H1 (cell line): ENCODE measurements at regions not wholly inside any gene's neighbourhood (a gene's known extent, or its start where the extent isn't known, plus 50 kb on each side); places are given as distances from the start of the nearest gene placed in this dataset.

Source experiments
- CTCF ChIA-PET: fragments of 300-600 bp; sonication (Branson Sonifier 250); formaldehyde crosslinking; loops from one replicate; lab custom pipeline; 2021; ENCODE audit not compliant: partially characterized antibody; lab: Charles Lee
- POLR2A ChIA-PET: fragments of 300-600 bp; sonication (Branson Sonifier 250); formaldehyde crosslinking; loops from one replicate; lab custom pipeline; 2021; ENCODE audit warnings: inconsistent platforms; ENCODE audit not compliant: partially characterized antibody; lab: Charles Lee
- DNase-seq, 2 experiments: peaks; one replicate each; pipeline versions ENCODE4 v3.0.0 to v3.0.0-alpha.2; 2010 to 2022; ENCODE audit warnings: low spot score in 2 of 2, low read depth in 1 of 2, mixed read lengths in 1 of 2
- FAIRE-seq: peaks from 2 replicates; lab custom pipeline; 2011; peaks lifted over from hg19 to GRCh38; lab: Jason Lieb, UNC
- H2AFZ ChIP-seq: 2 replicates; pipeline ENCODE4 v1.8.1; 2012; ENCODE audit warnings: low read length, inconsistent platforms
- H2AK5ac ChIP-seq: 2 replicates; pipeline ENCODE4 v1.6.1; 2013; ENCODE audit warnings: low read depth, low read length
- H2BK120ac ChIP-seq: replicated peaks from 2 replicates; pipeline ENCODE3; 2013; ENCODE audit warnings: low read depth, low read length, inconsistent platforms
- H2BK12ac ChIP-seq: 2 replicates; pipeline ENCODE4 v1.6.1; 2013; ENCODE audit warnings: low read depth, low read length
- H2BK15ac ChIP-seq: 2 replicates; pipeline ENCODE4 v1.6.1; 2013; ENCODE audit warnings: low read length
- H2BK20ac ChIP-seq: 2 replicates; pipeline ENCODE4 v1.6.1; 2013; ENCODE audit warnings: low read length
- H2BK5ac ChIP-seq: 2 replicates; pipeline ENCODE4 v1.6.1; 2013; ENCODE audit warnings: low read depth, low read length
- H3K14ac ChIP-seq: 2 replicates; pipeline ENCODE4 v1.6.1; 2013; ENCODE audit warnings: inconsistent platforms; ENCODE audit not compliant: insufficient read length
- H3K18ac ChIP-seq: 2 replicates; pipeline ENCODE4 v1.6.1; 2013; ENCODE audit warnings: low read length; ENCODE audit errors: extremely low read depth
- H3K23ac ChIP-seq: 2 replicates; pipeline ENCODE4 v1.6.1; 2013; ENCODE audit warnings: inconsistent platforms; ENCODE audit not compliant: insufficient read length
- H3K23me2 ChIP-seq: 2 replicates; pipeline ENCODE4 v1.6.1; 2013; ENCODE audit warnings: low read depth, low read length
- H3K27ac ChIP-seq: 2 replicates; pipeline ENCODE4 v1.6.1; 2011; ENCODE audit warnings: low read depth, low read length, inconsistent platforms
- H3K27me3 ChIP-seq, 4 experiments: replicated peaks in 1 of 4; 1 replicate in 1 of 4; 2 replicates in 3 of 4; pipeline versions ENCODE4 v1.6.1 to v1.8.1; 2011 to 2013; ENCODE audit warnings: low read length in 3 of 4, mild to moderate bottlenecking in 3 of 4, inconsistent platforms in 2 of 4, mixed read lengths in 2 of 4, moderate library complexity in 1 of 4; ENCODE audit not compliant: control insufficient read depth in 3 of 4, insufficient read depth in 3 of 4; ENCODE audit errors: extremely low read depth in 1 of 4
- H3K36me3 ChIP-seq, 4 experiments: 2 replicates each; pipeline versions ENCODE4 v1.6.1 to v1.8.1; 2011 to 2013; ENCODE audit warnings: mild to moderate bottlenecking in 4 of 4, low read length in 3 of 4, moderate library complexity in 2 of 4, control low read depth in 1 of 4, inconsistent platforms in 1 of 4; ENCODE audit not compliant: insufficient read depth in 4 of 4, control insufficient read depth in 2 of 4
- H3K4ac ChIP-seq: replicated peaks from 2 replicates; pipeline ENCODE3; 2013; ENCODE audit warnings: low read length, low read depth, mixed read lengths, inconsistent platforms; ENCODE audit not compliant: insufficient read length
- H3K4me1 ChIP-seq, 4 experiments: replicated peaks in 1 of 4; 1 replicate in 1 of 4; 2 replicates in 3 of 4; pipeline versions ENCODE4 v1.6.1 to v1.8.1; 2011 to 2013; ENCODE audit warnings: low read length in 3 of 4, inconsistent platforms in 2 of 4, mixed read lengths in 1 of 4; ENCODE audit not compliant: insufficient read depth in 4 of 4, control insufficient read depth in 3 of 4
- H3K4me2 ChIP-seq, 2 experiments: 2 replicates each; pipeline versions ENCODE4 v1.6.1 to v1.8.1; 2011 to 2013; ENCODE audit warnings: low read depth in 2 of 2, low read length in 2 of 2, control low read depth in 1 of 2, inconsistent platforms in 1 of 2, mild to moderate bottlenecking in 1 of 2; ENCODE audit not compliant: insufficient read depth in 1 of 2
- H3K4me3 ChIP-seq, 4 experiments: fragments of 200-600, 300-600 bp in 1 of 4; sonication (generic), shearing (Covaris generic), sonication (Bioruptor Twin) in 1 of 4; 2 replicates each; pipeline versions ENCODE4 v1.5.1 to v1.8.1; 2011 to 2016; ENCODE audit warnings: low read length in 4 of 4, low read depth in 3 of 4, control low read depth in 2 of 4, inconsistent platforms in 2 of 4, mild to moderate bottlenecking in 2 of 4, mixed read lengths in 1 of 4, moderate library complexity in 1 of 4; ENCODE audit not compliant: insufficient read depth in 2 of 4; ENCODE audit errors: extremely low read depth in 1 of 4
- H3K56ac ChIP-seq: replicated peaks from 2 replicates; pipeline ENCODE3; 2013; ENCODE audit warnings: low read depth, mild to moderate bottlenecking, mixed read lengths, low read length, inconsistent platforms; ENCODE audit not compliant: insufficient read length
- H3K79me1 ChIP-seq: 2 replicates; pipeline ENCODE4 v1.6.1; 2013; ENCODE audit warnings: low read depth, low read length, control low read depth
- H3K79me2 ChIP-seq, 2 experiments: 2 replicates each; pipeline versions ENCODE4 v1.6.1 to v1.8.1; 2012 to 2013; ENCODE audit warnings: low read length in 2 of 2, mild to moderate bottlenecking in 2 of 2, inconsistent platforms in 1 of 2; ENCODE audit not compliant: insufficient read depth in 2 of 2, control insufficient read depth in 1 of 2
- H3K9ac ChIP-seq, 4 experiments: replicated peaks in 1 of 4; 1 replicate in 1 of 4; 2 replicates in 3 of 4; pipeline versions ENCODE4 v1.6.1 to v1.8.1; 2011 to 2013; ENCODE audit warnings: low read depth in 3 of 4, low read length in 3 of 4, control low read depth in 2 of 4, mild to moderate bottlenecking in 2 of 4, moderate library complexity in 2 of 4, inconsistent platforms in 1 of 4; ENCODE audit errors: extremely low read depth in 1 of 4
- H3K9me3 ChIP-seq, 2 experiments: 2 replicates each; pipeline versions ENCODE4 v1.6.1 to v1.8.1; 2012 to 2013; ENCODE audit warnings: mild to moderate bottlenecking in 2 of 2, moderate library complexity in 2 of 2, control low read depth in 1 of 2, inconsistent platforms in 1 of 2, low read depth in 1 of 2, low read length in 1 of 2, mixed read lengths in 1 of 2; ENCODE audit not compliant: insufficient read depth in 2 of 2
- H4K20me1 ChIP-seq, 2 experiments: replicated peaks in 1 of 2; 2 replicates each; pipeline versions ENCODE3 to v1.8.1; 2011 to 2013; ENCODE audit warnings: inconsistent platforms in 2 of 2, low read length in 2 of 2, mild to moderate bottlenecking in 1 of 2; ENCODE audit not compliant: insufficient read depth in 2 of 2, control insufficient read depth in 1 of 2
- H4K5ac ChIP-seq: 2 replicates; pipeline ENCODE4 v1.6.1; 2013; ENCODE audit warnings: low read length, low read depth, mixed read lengths, inconsistent platforms; ENCODE audit not compliant: insufficient read length
- H4K8ac ChIP-seq: 2 replicates; pipeline ENCODE4 v1.8.0; 2013; ENCODE audit warnings: mild to moderate bottlenecking, moderate library complexity, low read length, inconsistent platforms; ENCODE audit not compliant: insufficient read depth; ENCODE audit errors: extremely low read depth
- H4K91ac ChIP-seq: replicated peaks from 2 replicates; pipeline ENCODE3; 2013; ENCODE audit warnings: low read length, mixed read lengths, inconsistent platforms; ENCODE audit not compliant: insufficient read length
- CHD2 ChIP-seq: IDR thresholded peaks from 2 replicates; pipeline ENCODE4 v1.6.1; 2012; ENCODE audit warnings: low read length, improper control_type of control experiment
- CTBP2 ChIP-seq: IDR thresholded peaks from 2 replicates; pipeline ENCODE4 v1.7.0; 2011; ENCODE audit warnings: borderline replicate concordance, mild to moderate bottlenecking, moderate library complexity, mixed read lengths, low read length; ENCODE audit not compliant: insufficient read depth, insufficient read length
- CTCF ChIP-seq, 3 experiments: IDR thresholded peaks; 1 replicate in 2 of 3; 2 replicates in 1 of 3; pipeline versions ENCODE4 v1.5.1 to v1.6.1; 2011; ENCODE audit warnings: low read length in 3 of 3, mild to moderate bottlenecking in 3 of 3, inconsistent platforms in 2 of 3, low read depth in 1 of 3, moderate library complexity in 1 of 3; ENCODE audit not compliant: insufficient read depth in 1 of 3; ENCODE audit errors: control extremely low read depth in 1 of 3
- E2F6 ChIP-seq: IDR thresholded peaks from 2 replicates; pipeline ENCODE4 v1.6.1; 2012; ENCODE audit warnings: inconsistent platforms
- JUN ChIP-seq: IDR thresholded peaks from 2 replicates; pipeline ENCODE4 v1.6.1; 2011; ENCODE audit warnings: low read depth, mild to moderate bottlenecking, improper control_type of control experiment, low read length
- MAFK ChIP-seq: IDR thresholded peaks from 2 replicates; pipeline ENCODE4 v1.6.1; 2012; ENCODE audit warnings: low read depth, mild to moderate bottlenecking, improper control_type of control experiment, low read length
- PHF8 ChIP-seq: fragments of 200-600 bp; sonication (generic); conservative IDR thresholded peaks from 2 replicates; pipeline ENCODE4 v1.7.1; 2012; ENCODE audit warnings: low read depth, mild to moderate bottlenecking, inconsistent platforms, low read length, moderate library complexity
- POLR2AphosphoS5 ChIP-seq: IDR thresholded peaks from 2 replicates; pipeline ENCODE4 v1.6.1; 2011; ENCODE audit warnings: low read depth, low read length
- SAP30 ChIP-seq: fragments of 300-600 bp; sonication (generic); IDR thresholded peaks from 2 replicates; pipeline ENCODE4 v1.7.1; 2012; ENCODE audit warnings: low read length, moderate library complexity, mild to moderate bottlenecking, inconsistent platforms; ENCODE audit not compliant: insufficient read depth, insufficient replicate concordance
- SIN3A ChIP-seq, 2 experiments: IDR thresholded peaks in 1 of 2; conservative IDR thresholded peaks in 1 of 2; 2 replicates each; pipeline ENCODE4 v1.6.1; 2011 to 2012; ENCODE audit warnings: low read length in 2 of 2, improper control_type of control experiment in 1 of 2, low read depth in 1 of 2, mild to moderate bottlenecking in 1 of 2
- WGBS, 2 experiments: shearing (Covaris generic) in 1 of 2; methylation state at CpG; one replicate each; pipeline versions ENCODE4 v1.1.6 to v1.1.7; 2013 to 2015; ENCODE audit warnings: low lambda C conversion rate in 2 of 2, mixed read lengths in 2 of 2, inconsistent platforms in 1 of 2, low coverage in 1 of 2, missing lambda C conversion rate in 1 of 2; ENCODE audit not compliant: insufficient replicate concordance in 2 of 2, insufficient coverage in 1 of 2, insufficient read length in 1 of 2; ENCODE audit errors: extremely low coverage in 1 of 2, missing lambda C conversion rate in 1 of 2; 5-methylcytosine and 5-hydroxymethylcytosine counted together

- Histone ChIP-seq H2BK5ac (no peak overlapping the region), H3K9ac (no peak overlapping the region), H4K8ac (no peak overlapping the region), H2BK15ac (no peak overlapping the region), H3K18ac (no peak overlapping the region), H2BK20ac (no peak overlapping the region), H2AK5ac (no peak overlapping the region), H3K23ac (no peak overlapping the region), H3K79me1 (no peaks in the 10 kb centered on the region), H3K27me3 (no peaks in the 10 kb centered on the region), H4K91ac (no peak overlapping the region), H2AFZ (no peak overlapping the region), H2BK120ac (no peak overlapping the region), H3K9me3 (no peaks in the 10 kb centered on the region), H3K23me2 (no peaks in the 10 kb centered on the region), H3K4me1 (peaks cover 0 to 13% (median 4%) of the 10 kb centered on the region in 4 experiments; a peak in 3 of 7 replicates), H3K79me2 (peaks cover 0 to 22% of the 10 kb centered on the region in 2 experiments; a peak in 2 of 4 replicates), H3K4me2 (no peak overlapping the region), H3K14ac (no peak overlapping the region), H3K56ac (no peak overlapping the region), H3K4me3 (no peak overlapping the region), H3K27ac (no peak overlapping the region), H2BK12ac (no peak overlapping the region), H4K5ac (no peak overlapping the region), H3K4ac (no peak overlapping the region), H4K20me1 (no peaks in the 10 kb centered on the region), H3K36me3 (no peaks in the 10 kb centered on the region)
- 89% methylated on average over 2 of the region's 2 CpGs; no CpG with 5 or more reads in 1 of the 2 experiments for WGBS, 2 experiments
- CTCF ChIA-PET, result interaction anchor here (1.1 kb wide), 1 partner anchor 37 kb away, joined by 3 read pairs; no protein-coding TSS in a partner anchor
- DNase-seq (no peak), FAIRE-seq (no peak)
- POLR2A ChIA-PET, result no interaction called here
- TF ChIP-seq E2F6 (no peak), POLR2AphosphoS5 (no peak), MAFK (no peak), PHF8 (no peak), SAP30 (no peak), CTCF (IDR thresholded peaks at IDR 0.05; ENCODE audit: control extremely low read depth in 1 of 3, insufficient read depth in 1 of 3, low read depth in 1 of 3, low read length in 3 of 3) (no peak), CHD2 (no peak), SIN3A (conservative IDR thresholded peaks at IDR 0.05 in 1 of 2, IDR thresholded peaks at IDR 0.05 in 1 of 2; ENCODE audit: low read depth in 1 of 2, low read length in 2 of 2) (no peak), JUN (no peak), CTBP2 (no peak)
Measured at GRCh38 chr4:151618858-151619257, 141.9 kb downstream of the GATB start.
